ENCODE measurements at regions not wholly inside any gene's neighbourhood (a gene's known extent, or its start where the extent isn't known, plus 50 kb on each side); places are given as distances from the start of the nearest gene placed in this dataset.
"Not testable (repeated sequence)": the region's sequence is repeated elsewhere in the genome, so short reads cannot be mapped to it uniquely, and the experiment has no call there.

DNA sequence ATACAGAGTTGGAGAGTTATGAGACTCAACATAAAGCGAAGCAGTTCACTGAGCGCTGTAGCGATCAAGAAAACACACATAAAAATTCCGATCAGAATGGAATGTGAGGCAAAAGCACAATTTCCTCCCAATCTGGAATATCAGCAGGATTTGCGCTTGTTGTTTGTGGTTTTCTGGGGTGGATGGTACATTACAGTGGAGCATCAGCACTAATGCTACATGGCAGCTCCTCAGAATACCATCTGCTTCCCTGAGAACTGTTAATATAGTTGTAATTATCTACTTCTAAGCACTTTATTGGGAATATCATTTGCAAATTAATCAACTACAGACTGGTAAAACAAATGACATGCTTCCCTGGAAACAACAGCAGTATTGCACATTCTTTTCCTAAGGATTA lies 324.1 kb upstream of the PPARGC1A start:
- H3K4me3 ChIP-seq (ENCODE audit: low read depth, low read length) = no peak overlapping the region
- TF ChIP-seq, protein P1, sequence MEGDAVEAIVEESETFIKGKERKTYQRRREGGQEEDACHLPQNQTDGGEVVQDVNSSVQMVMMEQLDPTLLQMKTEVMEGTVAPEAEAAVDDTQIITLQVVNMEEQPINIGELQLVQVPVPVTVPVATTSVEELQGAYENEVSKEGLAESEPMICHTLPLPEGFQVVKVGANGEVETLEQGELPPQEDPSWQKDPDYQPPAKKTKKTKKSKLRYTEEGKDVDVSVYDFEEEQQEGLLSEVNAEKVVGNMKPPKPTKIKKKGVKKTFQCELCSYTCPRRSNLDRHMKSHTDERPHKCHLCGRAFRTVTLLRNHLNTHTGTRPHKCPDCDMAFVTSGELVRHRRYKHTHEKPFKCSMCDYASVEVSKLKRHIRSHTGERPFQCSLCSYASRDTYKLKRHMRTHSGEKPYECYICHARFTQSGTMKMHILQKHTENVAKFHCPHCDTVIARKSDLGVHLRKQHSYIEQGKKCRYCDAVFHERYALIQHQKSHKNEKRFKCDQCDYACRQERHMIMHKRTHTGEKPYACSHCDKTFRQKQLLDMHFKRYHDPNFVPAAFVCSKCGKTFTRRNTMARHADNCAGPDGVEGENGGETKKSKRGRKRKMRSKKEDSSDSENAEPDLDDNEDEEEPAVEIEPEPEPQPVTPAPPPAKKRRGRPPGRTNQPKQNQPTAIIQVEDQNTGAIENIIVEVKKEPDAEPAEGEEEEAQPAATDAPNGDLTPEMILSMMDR (IDR thresholded peaks at IDR 0.05; ENCODE audit: insufficient read depth, low read length) = no peak
- no peak for DNase-seq (ENCODE audit: low read depth)

DNA sequence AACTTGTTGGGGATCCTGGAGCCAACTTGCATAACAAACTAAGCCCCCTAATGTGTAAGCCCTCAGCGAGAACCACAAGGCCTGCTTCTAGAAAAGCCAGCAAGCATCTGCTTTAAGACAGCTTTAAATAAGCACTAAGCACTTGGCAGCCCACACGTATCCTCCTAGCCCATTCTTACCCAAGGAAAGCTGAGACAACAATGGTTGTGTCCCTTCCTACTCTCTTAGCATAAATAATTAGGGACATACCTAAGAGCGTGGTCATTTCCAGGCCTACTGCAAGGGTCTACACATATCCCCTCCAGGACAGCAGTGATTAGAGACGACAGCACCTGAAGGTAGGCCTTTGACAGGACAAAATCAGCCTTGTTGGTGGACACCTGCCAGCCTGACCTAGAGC lies 322.8 kb upstream of the PPARGC1A start:
- TF ChIP-seq, protein P1 (IDR thresholded peaks at IDR 0.05; ENCODE audit: insufficient read depth, low read length) = no peak
- H3K4me3 ChIP-seq (ENCODE audit: low read depth, low read length) = no peak overlapping the region
- DNase-seq (ENCODE audit: low read depth) = no peak

DNA sequence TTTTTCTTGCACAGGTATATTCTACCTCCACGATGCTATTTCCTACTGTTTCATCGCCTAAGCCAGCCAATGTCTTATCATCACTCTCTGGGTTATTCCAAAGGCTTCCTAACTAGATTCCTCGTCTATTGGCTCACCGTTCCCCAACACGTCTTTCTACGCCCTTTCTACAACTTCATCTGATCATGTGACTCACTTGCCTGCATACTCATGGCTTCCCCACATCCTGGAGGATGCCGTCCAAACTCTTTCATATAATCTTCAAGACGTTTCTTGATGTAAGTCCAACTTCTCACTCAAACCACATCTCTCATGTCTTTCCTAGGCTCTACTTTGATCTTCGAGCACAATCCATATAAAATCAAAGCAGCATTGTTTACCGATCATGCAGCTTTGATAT lies 322.0 kb upstream of the PPARGC1A start:
- peak; percentile 52 for DNase-seq (ENCODE audit: low read depth)
- TF ChIP-seq, protein P1 (IDR thresholded peaks at IDR 0.05; ENCODE audit: insufficient read depth, low read length) = no peak
- no peak overlapping the region for H3K4me3 ChIP-seq (ENCODE audit: low read depth, low read length)

DNA sequence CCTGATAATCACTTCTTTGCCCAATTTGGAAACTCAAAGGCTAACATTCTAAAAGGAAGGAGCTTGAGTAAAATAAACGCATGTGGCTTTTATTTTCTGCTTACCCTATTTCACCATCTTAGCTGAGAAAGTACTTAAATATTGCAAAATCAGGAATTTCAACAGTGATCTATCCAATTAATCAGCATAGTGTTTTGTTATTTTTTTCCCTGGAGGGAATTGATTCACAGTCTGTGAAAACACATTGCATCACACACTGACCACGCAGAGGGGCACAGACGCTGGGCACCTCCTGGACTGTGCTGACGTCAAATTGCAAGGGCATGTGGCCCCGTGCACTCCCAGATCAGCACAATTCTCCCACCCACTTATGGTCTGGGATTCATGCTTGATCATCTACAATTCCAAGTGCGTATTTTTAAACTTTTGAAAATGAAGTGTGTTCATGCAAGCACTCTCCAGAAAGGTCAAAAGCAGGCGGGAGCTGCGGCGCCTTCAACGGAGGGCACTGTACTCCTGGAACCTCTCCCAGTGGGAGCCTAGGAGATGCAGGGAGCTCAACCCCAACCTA lies 320.6 kb upstream of the PPARGC1A start:
- H3K4me3 ChIP-seq (ENCODE audit: low read depth, low read length) = no peak overlapping the region
- TF ChIP-seq, protein P1 (IDR thresholded peaks at IDR 0.05; ENCODE audit: insufficient read depth, low read length) = no peak
- peak; percentile 93 for DNase-seq (ENCODE audit: low read depth)

GRCh38 chr4:24209906-24210305 lies 320.1 kb upstream of the PPARGC1A start:
- TF ChIP-seq, protein P1 (IDR thresholded peaks at IDR 0.05; ENCODE audit: insufficient read depth, low read length) = no peak
- no peak for DNase-seq (ENCODE audit: low read depth)
- H3K4me3 ChIP-seq (ENCODE audit: low read depth, low read length) = no peak overlapping the region

- TF ChIP-seq, protein P1 (IDR thresholded peaks at IDR 0.05; ENCODE audit: insufficient read depth, low read length) = no peak
- no peak for DNase-seq (ENCODE audit: low read depth)
Observed at GRCh38 chr4:24209131-24209530, 319.3 kb upstream of the PPARGC1A start.

GRCh38 chr4:24208691-24209090 lies 318.8 kb upstream of the PPARGC1A start:
- no peak for DNase-seq (ENCODE audit: low read depth)
- H3K4me3 ChIP-seq (ENCODE audit: low read depth, low read length) = no peak overlapping the region
- TF ChIP-seq, protein P1 (IDR thresholded peaks at IDR 0.05; ENCODE audit: insufficient read depth, low read length) = no peak

More at GRCh38 chr4:24209131-24209530, 319.3 kb upstream of the PPARGC1A start:
- no peak overlapping the region for H3K4me3 ChIP-seq (ENCODE audit: low read depth, low read length)

DNA sequence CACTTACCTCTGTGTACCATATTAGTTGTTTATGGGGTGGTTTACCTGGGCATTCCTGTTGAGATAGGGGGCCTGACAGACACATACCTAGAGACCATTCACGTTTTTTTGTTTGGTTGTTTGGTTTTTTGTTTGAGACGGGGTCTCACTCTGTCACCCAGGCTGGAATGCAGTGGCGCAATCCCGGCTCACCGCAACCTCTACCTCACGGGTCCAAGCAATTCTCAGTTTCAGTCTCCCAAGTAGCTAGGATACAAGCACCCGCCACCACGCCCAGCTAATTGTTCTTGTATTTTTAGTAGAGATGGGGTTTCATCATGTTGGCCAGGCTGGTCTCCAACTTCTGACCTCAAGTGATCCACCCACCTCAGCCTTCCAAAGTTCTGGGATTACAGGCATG lies 314.9 kb upstream of the PPARGC1A start:
- not testable (repeated sequence) for DNase-seq (ENCODE audit: low read depth); H3K4me3 ChIP-seq (ENCODE audit: low read depth, low read length)

All from fibroblast of the aortic adventitia (primary cell).